Activated T-helper 1 cell treated with anti-CD3 and anti-CD28 coated beads, Interleukin-2, amount 50 U/mL, for 16 hours (primary cell): ENCODE measurements at regions not wholly inside any gene's neighbourhood (a gene's known extent, or its start where the extent isn't known, plus 50 kb on each side); places are given as distances from the start of the nearest gene placed in this dataset.

Experiments used
- DNase-seq, 2 donors: peaks; one replicate each; pipeline ENCODE4 v3.0.0-alpha.2; 2020; ENCODE audit warnings: low read depth in 1 of 2, low spot score in 1 of 2

- DNase-seq: no peak
Observed at GRCh38 chr17:77730376-77730775, 228.1 kb upstream of the TNRC6C start.

GRCh38 chr17:77733576-77734296, 224.8 kb upstream of the TNRC6C start:
- no peak for DNase-seq

GRCh38 chr17:77734371-77735080, 224.0 kb upstream of the TNRC6C start:
- DNase-seq: no peak

GRCh38 chr17:77735081-77735565, 223.4 kb upstream of the TNRC6C start:
- no peak for DNase-seq

GRCh38 chr17:77735566-77736198, 222.8 kb upstream of the TNRC6C start:
- no peak for DNase-seq

- DNase-seq: no peak
Observed at GRCh38 chr17:77736199-77736585, 222.3 kb upstream of the TNRC6C start.

- no peak for DNase-seq
Observed at GRCh38 chr17:77736721-77737120, 221.8 kb upstream of the TNRC6C start.

- no peak for DNase-seq
Observed at GRCh38 chr17:77737442-77738265, 220.8 kb upstream of the TNRC6C start.

- DNase-seq: no peak
Observed at GRCh38 chr17:77738751-77739531, 219.6 kb upstream of the TNRC6C start.

GRCh38 chr17:77740481-77740880, 218.0 kb upstream of the TNRC6C start:
- DNase-seq: no peak

- peak in 1 of 2 donors; percentile 10 for DNase-seq
Observed at GRCh38 chr17:77741109-77741508, 217.4 kb upstream of the TNRC6C start.

- DNase-seq: no peak
Observed at GRCh38 chr17:77742579-77742978, 215.9 kb upstream of the TNRC6C start.

- no peak for DNase-seq
Observed at GRCh38 chr17:77744066-77744988, 214.2 kb upstream of the TNRC6C start.

- DNase-seq: no peak
Observed at GRCh38 chr17:77745702-77746101, 212.8 kb upstream of the TNRC6C start.

GRCh38 chr17:77746393-77746792, 212.1 kb upstream of the TNRC6C start:
- no peak for DNase-seq

- DNase-seq: no peak
Observed at GRCh38 chr17:77746896-77747554, 211.5 kb upstream of the TNRC6C start.

GRCh38 chr17:77748436-77748835, 210.1 kb upstream of the TNRC6C start:
- DNase-seq: no peak

- DNase-seq: no peak
Observed at GRCh38 chr17:77749321-77749751, 209.2 kb upstream of the TNRC6C start.

GRCh38 chr17:77749989-77750388, 208.5 kb upstream of the TNRC6C start:
- no peak for DNase-seq
